SK-N-SH (cell line): ENCODE measurements at regions not wholly inside any gene's neighbourhood (a gene's known extent, or its start where the extent isn't known, plus 50 kb on each side); places are given as distances from the start of the nearest gene placed in this dataset.

Experiments used
- CTCF ChIA-PET: fragments of 300-600, 350-600 bp; formaldehyde crosslinking; extraction: SDS; loops from one replicate; lab custom pipeline; 2021; lab: Yijun Ruan, JAX
- POLR2A ChIA-PET: fragments of 350-600 bp; sonication (Branson Sonifier 250); formaldehyde crosslinking; extraction: SDS; loops from one replicate; lab custom pipeline; 2020; ENCODE audit warnings: antibody characterized with exemption, inconsistent platforms; lab: Yijun Ruan, JAX
- DNase-seq: peaks from one replicate; pipeline ENCODE4 v3.0.0; 2012
- H2AFZ ChIP-seq: fragments of 200-600 bp; sonication (generic); 2 replicates; pipeline ENCODE4 v1.8.1; 2016; ENCODE audit warnings: antibody characterized with exemption, mild to moderate bottlenecking, low read depth
- H3F3A ChIP-seq: fragments of 200-600 bp; sonication (generic); replicated peaks from 2 replicates; pipeline ENCODE3; 2016; ENCODE audit warnings: antibody characterized with exemption, mild to moderate bottlenecking; ENCODE audit not compliant: insufficient read depth
- H3K27ac ChIP-seq, 2 experiments: fragments of 200-500 bp in 1 of 2; fragments of 200-600 bp in 1 of 2; sonication (Bioruptor generic) in 1 of 2; sonication (generic), shearing (Covaris generic) in 1 of 2; 2 replicates each; pipeline versions ENCODE4 v1.5.1 to v1.6.1; 2014 to 2016; ENCODE audit warnings: low read depth in 2 of 2, inconsistent platforms in 1 of 2, low read length in 1 of 2, mild to moderate bottlenecking in 1 of 2, mixed read lengths in 1 of 2
- H3K27me3 ChIP-seq: fragments of 200-600 bp; sonication (generic), shearing (Covaris generic); 2 replicates; pipeline ENCODE4 v1.6.1; 2016; ENCODE audit warnings: mixed run types; ENCODE audit not compliant: insufficient read depth
- H3K36me3 ChIP-seq, 2 experiments: fragments of 200-500 bp in 1 of 2; fragments of 200-600 bp in 1 of 2; sonication (Bioruptor generic) in 1 of 2; sonication (generic) in 1 of 2; replicated peaks in 1 of 2; 2 replicates each; pipeline versions ENCODE3 to v1.5.1; 2014 to 2016; ENCODE audit warnings: low read length in 1 of 2, mild to moderate bottlenecking in 1 of 2; ENCODE audit not compliant: insufficient read depth in 2 of 2, control insufficient read depth in 1 of 2
- H3K4me1 ChIP-seq, 2 experiments: fragments of 200-500 bp in 1 of 2; fragments of 200-600 bp in 1 of 2; sonication (Bioruptor generic) in 1 of 2; sonication (generic), shearing (Covaris generic) in 1 of 2; 2 replicates each; pipeline versions ENCODE4 v1.5.1 to v1.6.1; 2014 to 2016; ENCODE audit warnings: low read depth in 1 of 2, low read length in 1 of 2, mixed run types in 1 of 2; ENCODE audit not compliant: insufficient read depth in 2 of 2, control insufficient read depth in 1 of 2
- H3K4me2 ChIP-seq: fragments of 200-600 bp; sonication (generic), shearing (Covaris generic); 2 replicates; pipeline ENCODE4 v1.6.1; 2017; ENCODE audit warnings: mixed run types
- H3K4me3 ChIP-seq, 2 experiments: fragments of 200-500 bp in 1 of 2; fragments of 200-600 bp in 1 of 2; sonication (Bioruptor generic) in 1 of 2; sonication (generic), shearing (Covaris generic) in 1 of 2; 2 replicates each; pipeline versions ENCODE4 v1.5.1 to v1.8.1; 2014 to 2016; ENCODE audit warnings: low read depth in 2 of 2, inconsistent platforms in 1 of 2, low read length in 1 of 2, mild to moderate bottlenecking in 1 of 2, mixed read lengths in 1 of 2, moderate library complexity in 1 of 2
- H3K79me2 ChIP-seq: fragments of 200-600 bp; sonication (generic); 2 replicates; pipeline ENCODE4 v1.8.1; 2017; ENCODE audit warnings: mild to moderate bottlenecking; ENCODE audit not compliant: insufficient read depth
- H3K9ac ChIP-seq: fragments of 200-600 bp; sonication (generic); 2 replicates; pipeline ENCODE4 v1.6.1; 2017; ENCODE audit warnings: mixed run types
- H3K9me2 ChIP-seq: fragments of 200-600 bp; sonication (generic); 2 replicates; pipeline ENCODE4 v1.6.1; 2017; ENCODE audit warnings: mixed run types
- H3K9me3 ChIP-seq: fragments of 200-600 bp; sonication (generic); 2 replicates; pipeline ENCODE4 v1.6.1; 2017; ENCODE audit warnings: mixed run types, mild to moderate bottlenecking, moderate library complexity
- H4K20me1 ChIP-seq: fragments of 200-600 bp; sonication (generic); 2 replicates; pipeline ENCODE4 v1.6.1; 2017; ENCODE audit warnings: mild to moderate bottlenecking, mixed run types; ENCODE audit not compliant: insufficient read depth
- ELF1 ChIP-seq: IDR thresholded peaks from 2 replicates; pipeline ENCODE4 v1.4.0; 2012
- EZH2phosphoT487 ChIP-seq: fragments of 200-600 bp; sonication (generic); IDR thresholded peaks from 2 replicates; pipeline ENCODE4 v1.6.1; 2017; ENCODE audit warnings: low read depth, mixed run types, mild to moderate bottlenecking, antibody characterized with exemption, moderate library complexity, borderline replicate concordance
- FOSL2 ChIP-seq: IDR thresholded peaks from 2 replicates; pipeline ENCODE4 v1.4.0; 2012; ENCODE audit warnings: low read depth, mild to moderate bottlenecking, moderate library complexity, borderline replicate concordance
- FOXM1 ChIP-seq: IDR thresholded peaks from 2 replicates; pipeline ENCODE4 v1.4.0; 2012; ENCODE audit warnings: low read depth, mild to moderate bottlenecking
- GATA2 ChIP-seq: sonication (generic); formaldehyde crosslinking; IDR thresholded peaks from 2 replicates; pipeline ENCODE4 v1.5.0; 2020; ENCODE audit warnings: mild to moderate bottlenecking, missing genetic modification reagents
- JUND ChIP-seq: IDR thresholded peaks from 2 replicates; pipeline ENCODE4 v1.4.0; 2012
- MAX ChIP-seq: IDR thresholded peaks from 2 replicates; pipeline ENCODE4 v1.4.0; 2012; ENCODE audit warnings: low read depth
- NFIC ChIP-seq: IDR thresholded peaks from 2 replicates; pipeline ENCODE4 v1.4.0; 2012; ENCODE audit warnings: borderline replicate concordance
- POLR2AphosphoS5 ChIP-seq: IDR thresholded peaks from 2 replicates; pipeline ENCODE4 v1.6.1; 2012; ENCODE audit warnings: low read depth, low read length
- RAD21 ChIP-seq: IDR thresholded peaks from 2 replicates; pipeline ENCODE4 v1.6.1; 2012; ENCODE audit warnings: mild to moderate bottlenecking, low read length
- RCOR1 ChIP-seq: fragments of 150-350 bp; IDR thresholded peaks from 2 replicates; pipeline ENCODE4 v1.6.1; 2017; ENCODE audit warnings: antibody characterized with exemption, low read length
- RFX5 ChIP-seq: IDR thresholded peaks from 2 replicates; pipeline ENCODE4 v1.6.1; 2012; ENCODE audit warnings: mild to moderate bottlenecking, improper control_type of control experiment, low read length
- RXRA ChIP-seq: IDR thresholded peaks from 2 replicates; pipeline ENCODE4 v1.4.0; 2012; ENCODE audit warnings: low read depth, mild to moderate bottlenecking, borderline replicate concordance
- SIN3A ChIP-seq: IDR thresholded peaks from 2 replicates; pipeline ENCODE4 v1.6.1; 2012; ENCODE audit warnings: low read depth, mild to moderate bottlenecking, low read length, moderate library complexity, borderline replicate concordance
- TAF1 ChIP-seq: IDR thresholded peaks from 2 replicates; pipeline ENCODE4 v1.6.1; 2012; ENCODE audit warnings: low read depth, mild to moderate bottlenecking, low read length, moderate library complexity, borderline replicate concordance
- USF1 ChIP-seq: IDR thresholded peaks from 2 replicates; pipeline ENCODE4 v1.4.0; 2012; ENCODE audit warnings: low read depth, borderline replicate concordance
- YY1 ChIP-seq: IDR thresholded peaks from 2 replicates; pipeline ENCODE4 v1.4.0; 2012; ENCODE audit warnings: low read depth, mild to moderate bottlenecking
- ZBTB33 ChIP-seq: IDR thresholded peaks from 2 replicates; pipeline ENCODE4 v1.4.0; 2012; ENCODE audit warnings: low read depth, borderline replicate concordance
- WGBS: methylation state at CpG from one replicate; pipeline ENCODE4 v1.1.6; 2017; ENCODE audit warnings: low lambda C conversion rate; 5-methylcytosine and 5-hydroxymethylcytosine counted together

GRCh38 chrX:69285401-69285877 is 120.2 kb upstream of the PJA1 start (continued):
- no peak for TF ChIP-seq RAD21

GRCh38 chrX:69284491-69284890 is 119.2 kb upstream of the PJA1 start:
- H3K27ac ChIP-seq, result no peak overlapping the region
- H3K4me1 ChIP-seq, result peaks cover 0 to 6% of the 10 kb centered on the region in 2 experiments; a peak in 2 of 4 replicates
- no peak overlapping the region for H3K4me2 ChIP-seq
- H3K36me3 ChIP-seq, result no peaks in the 10 kb centered on the region
- no peaks in the 10 kb centered on the region for H3K9me2 ChIP-seq
- no peak overlapping the region for H2AFZ ChIP-seq
- H3K9ac ChIP-seq, result no peak overlapping the region
- no peaks in the 10 kb centered on the region for H3K9me3 ChIP-seq
- peaks cover 19% of the 10 kb centered on the region; the same call in 1 of the 2 replicates for H3K27me3 ChIP-seq
- ChIA-PET CTCF (interaction anchor here (1.0 to 3.8 kb wide), 5 partner anchors 62 to 462 kb away, joined by 4 to 22 read pairs (median 5); partner anchors contain the start of gene EFNB1), POLR2A (no interaction called here)
- no peaks in the 10 kb centered on the region for H3F3A ChIP-seq
- H4K20me1 ChIP-seq, result no peaks in the 10 kb centered on the region
- WGBS, result 53% methylated on average over 8 of the region's 8 CpGs
- DNase-seq, result no peak
- no peak overlapping the region for H3K4me3 ChIP-seq
- no peaks in the 10 kb centered on the region for H3K79me2 ChIP-seq
- TF ChIP-seq FOSL2, result no peak
- no peak for TF ChIP-seq TAF1
- no peak for TF ChIP-seq ELF1
- no peak for TF ChIP-seq MAX
- no peak for TF ChIP-seq RFX5
- no peak for TF ChIP-seq USF1
- TF ChIP-seq YY1, result no peak
- no peak for TF ChIP-seq FOXM1
- no peak for TF ChIP-seq NFIC
- no peak for TF ChIP-seq RXRA
- TF ChIP-seq SIN3A, result no peak
- no peak for TF ChIP-seq RCOR1
- TF ChIP-seq EZH2phosphoT487, result no peak
- no peak for TF ChIP-seq ZBTB33
- TF ChIP-seq RAD21, result no peak
- no peak for TF ChIP-seq POLR2AphosphoS5
- no peak for TF ChIP-seq GATA2
- TF ChIP-seq JUND, result no peak
- TF ChIP-seq, all 33 proteins: peak for 0
